ENCODE measurements at regions not wholly inside any gene's neighbourhood (a gene's known extent, or its start where the extent isn't known, plus 50 kb on each side); places are given as distances from the start of the nearest gene placed in this dataset.

DNA sequence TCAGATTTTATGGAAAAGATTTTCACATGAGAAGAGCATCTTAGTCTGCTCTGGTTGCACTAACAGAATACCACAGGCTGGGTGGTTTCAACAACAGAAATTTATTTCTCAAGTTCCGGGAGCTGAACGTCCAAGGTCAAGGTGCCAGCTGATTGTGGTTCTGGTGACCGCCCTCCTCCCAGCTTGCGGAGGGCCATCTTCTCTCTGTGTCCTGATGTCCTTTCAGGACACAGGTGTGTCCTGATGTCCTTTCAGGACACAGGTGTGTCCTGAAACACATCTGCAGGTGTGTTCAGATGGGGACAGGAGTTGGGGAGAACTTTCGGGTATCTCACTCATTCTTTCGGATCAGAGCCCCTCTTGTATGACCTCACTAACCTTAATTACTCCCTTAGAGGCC, 374.9 kb downstream of the SOX11 start:
- H3K9me3 Mint-ChIP-seq = no peaks in the 10 kb centered on the region

More for the DNA sequence above, 374.9 kb downstream of the SOX11 start:
- Histone ChIP-seq H3K23me2 (ENCODE audit: insufficient read length, low read depth, low read length, poor library complexity, severe bottlenecking) (no peaks in the 10 kb centered on the region), H3K4me2 (ENCODE audit: insufficient read depth, insufficient read length, low read length) (no peak overlapping the region), H4K8ac (replicated peaks; ENCODE audit: insufficient read length, low read depth, low read length) (no peak overlapping the region), H2AFZ (ENCODE audit: low read length) (no peak overlapping the region), H4K20me1 (ENCODE audit: control insufficient read depth, insufficient read depth, insufficient read length) (no peaks in the 10 kb centered on the region), H3K79me1 (ENCODE audit: insufficient read depth, low read depth, low read length, poor library complexity, severe bottlenecking) (no peaks in the 10 kb centered on the region), H3T11ph (ENCODE audit: low read length) (no peak overlapping the region), H3K23ac (ENCODE audit: insufficient read length, low read depth, low read length) (no peak overlapping the region), H2BK120ac (ENCODE audit: low read depth, low read length, poor library complexity, severe bottlenecking) (no peak overlapping the region), H3K9ac (ENCODE audit: extremely low read depth, insufficient read length, low read length) (no peak overlapping the region), H2BK20ac (ENCODE audit: low read depth, low read length, poor library complexity, severe bottlenecking) (no peak overlapping the region), H2AK5ac (ENCODE audit: insufficient read length, low read length) (no peak overlapping the region), H4K5ac (ENCODE audit: insufficient read length, low read depth, low read length) (no peak overlapping the region), H3K14ac (ENCODE audit: insufficient read depth, low read length) (no peak overlapping the region), H3K4me1 (ENCODE audit: insufficient read depth, low read length) (peaks cover 5% of the 10 kb centered on the region; the same call in 1 of the 2 replicates), H3K27me3 (ENCODE audit: insufficient read depth, low read length) (no peaks in the 10 kb centered on the region), H3K18ac (ENCODE audit: insufficient read length, low read depth, low read length) (no peak overlapping the region), H2BK15ac (ENCODE audit: low read depth, low read length) (no peak overlapping the region), H3K79me2 (ENCODE audit: insufficient read depth, low read length) (no peaks in the 10 kb centered on the region), H3K56ac (ENCODE audit: insufficient read length, low read depth, low read length) (no peak overlapping the region), H2BK5ac (ENCODE audit: insufficient read length, low read length) (no peak overlapping the region), H3K9me3 (ENCODE audit: control insufficient read depth, low read depth, low read length) (no peaks in the 10 kb centered on the region), H4K91ac (ENCODE audit: insufficient read length, low read depth, low read length) (no peak overlapping the region), H3K4ac (ENCODE audit: low read depth, low read length) (no peak overlapping the region), H2BK12ac (ENCODE audit: insufficient read length, low read depth, low read length) (no peak overlapping the region), H3K27ac (ENCODE audit: insufficient read length, low read depth, low read length) (no peak overlapping the region)
- TF ChIP-seq, protein P1, sequence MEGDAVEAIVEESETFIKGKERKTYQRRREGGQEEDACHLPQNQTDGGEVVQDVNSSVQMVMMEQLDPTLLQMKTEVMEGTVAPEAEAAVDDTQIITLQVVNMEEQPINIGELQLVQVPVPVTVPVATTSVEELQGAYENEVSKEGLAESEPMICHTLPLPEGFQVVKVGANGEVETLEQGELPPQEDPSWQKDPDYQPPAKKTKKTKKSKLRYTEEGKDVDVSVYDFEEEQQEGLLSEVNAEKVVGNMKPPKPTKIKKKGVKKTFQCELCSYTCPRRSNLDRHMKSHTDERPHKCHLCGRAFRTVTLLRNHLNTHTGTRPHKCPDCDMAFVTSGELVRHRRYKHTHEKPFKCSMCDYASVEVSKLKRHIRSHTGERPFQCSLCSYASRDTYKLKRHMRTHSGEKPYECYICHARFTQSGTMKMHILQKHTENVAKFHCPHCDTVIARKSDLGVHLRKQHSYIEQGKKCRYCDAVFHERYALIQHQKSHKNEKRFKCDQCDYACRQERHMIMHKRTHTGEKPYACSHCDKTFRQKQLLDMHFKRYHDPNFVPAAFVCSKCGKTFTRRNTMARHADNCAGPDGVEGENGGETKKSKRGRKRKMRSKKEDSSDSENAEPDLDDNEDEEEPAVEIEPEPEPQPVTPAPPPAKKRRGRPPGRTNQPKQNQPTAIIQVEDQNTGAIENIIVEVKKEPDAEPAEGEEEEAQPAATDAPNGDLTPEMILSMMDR (conservative IDR thresholded peaks at IDR 0.05) = no peak
- Mint-ChIP-seq H3K27ac (no peak overlapping the region), H3K4me3 (no peak overlapping the region), H3K4me1 (peaks cover 25 to 44% of the 10 kb centered on the region in 2 experiments), H3K36me3 (ENCODE audit: insufficient read depth in 1 of 3, low read depth in 3 of 3) (no peaks in the 10 kb centered on the region), H3K27me3 (ENCODE audit: low read depth) (no peaks in the 10 kb centered on the region; the same call in 1 of the 2 replicates)
- no CpG with 5 or more reads among the region's 6 CpGs for WGBS (ENCODE audit: extremely low coverage, insufficient read length, low lambda C conversion rate)
- no peak for DNase-seq

All from H9 (cell line).